MG63 (cell line): ENCODE measurements at regions not wholly inside any gene's neighbourhood (a gene's known extent, or its start where the extent isn't known, plus 50 kb on each side); places are given as distances from the start of the nearest gene placed in this dataset.

Source experiments
- DNase-seq: peaks from one replicate; pipeline ENCODE4 v3.0.0-alpha.2; 2020
- H3K27me3 ChIP-seq: fragments of 250-450 bp; sonication (Bioruptor Pico); 2 replicates; pipeline ENCODE4 v1.5.1; 2020; ENCODE audit warnings: mild to moderate bottlenecking, moderate library complexity
- H3K36me3 ChIP-seq: fragments of 250-450 bp; sonication (Bioruptor Pico); 2 replicates; pipeline ENCODE4 v1.5.1; 2020; ENCODE audit warnings: mild to moderate bottlenecking, moderate library complexity
- H3K4me3 ChIP-seq: fragments of 250-450 bp; sonication (Bioruptor Pico); 2 replicates; pipeline ENCODE4 v1.5.1; 2020; ENCODE audit warnings: mild to moderate bottlenecking, moderate library complexity
- H3K9me3 ChIP-seq: fragments of 250-450 bp; sonication (Bioruptor Pico); 2 replicates; pipeline ENCODE4 v1.5.1; 2020; ENCODE audit warnings: mild to moderate bottlenecking, moderate library complexity

DNA sequence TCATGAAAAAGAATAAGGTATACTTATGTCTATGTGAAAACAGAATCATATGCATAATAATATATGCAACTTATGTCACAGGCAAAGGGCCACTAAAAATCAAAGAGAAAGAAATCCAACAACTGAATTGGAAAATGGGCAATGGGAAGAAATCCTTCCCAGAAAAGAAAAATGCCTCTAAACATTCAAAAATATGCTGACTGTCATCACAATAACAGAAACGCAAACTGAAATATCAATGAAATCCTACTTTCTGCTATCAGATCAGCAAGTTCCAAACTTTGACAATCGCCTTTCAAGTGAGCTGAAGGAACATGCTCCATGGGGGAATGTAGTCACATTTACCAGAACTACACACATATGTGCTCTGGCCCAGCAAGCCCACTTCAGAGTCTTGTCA lies 99.4 kb upstream of the KLF13 start:
- Histone ChIP-seq H3K27me3 (no peaks in the 10 kb centered on the region), H3K9me3 (no peaks in the 10 kb centered on the region), H3K4me3 (no peak overlapping the region), H3K36me3 (no peaks in the 10 kb centered on the region)
- DNase-seq = no peak

DNA sequence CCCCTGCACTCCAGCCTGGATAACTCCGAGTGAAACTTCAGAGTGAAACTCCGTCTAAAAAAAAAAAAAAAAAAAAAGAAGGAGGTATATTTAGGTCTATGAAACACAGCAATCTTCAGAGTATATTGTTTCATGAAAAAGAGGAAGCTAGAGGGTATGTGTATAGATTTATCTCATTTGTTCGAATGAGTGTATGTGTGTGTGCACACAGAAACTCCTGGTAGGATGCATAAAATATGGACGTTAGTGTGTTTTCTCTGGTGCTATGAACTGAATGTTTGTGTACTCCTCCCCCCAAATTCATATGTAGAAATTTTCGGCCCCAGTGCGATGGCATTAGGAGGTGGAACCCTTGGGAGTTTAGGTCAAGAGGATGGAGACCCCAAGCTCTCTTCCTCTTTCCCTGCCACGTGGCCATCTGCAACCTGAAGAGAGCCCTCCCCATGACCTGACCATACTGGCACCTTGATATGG lies 98.6 kb upstream of the KLF13 start:
- H3K4me3 ChIP-seq = no peak overlapping the region

DNA sequence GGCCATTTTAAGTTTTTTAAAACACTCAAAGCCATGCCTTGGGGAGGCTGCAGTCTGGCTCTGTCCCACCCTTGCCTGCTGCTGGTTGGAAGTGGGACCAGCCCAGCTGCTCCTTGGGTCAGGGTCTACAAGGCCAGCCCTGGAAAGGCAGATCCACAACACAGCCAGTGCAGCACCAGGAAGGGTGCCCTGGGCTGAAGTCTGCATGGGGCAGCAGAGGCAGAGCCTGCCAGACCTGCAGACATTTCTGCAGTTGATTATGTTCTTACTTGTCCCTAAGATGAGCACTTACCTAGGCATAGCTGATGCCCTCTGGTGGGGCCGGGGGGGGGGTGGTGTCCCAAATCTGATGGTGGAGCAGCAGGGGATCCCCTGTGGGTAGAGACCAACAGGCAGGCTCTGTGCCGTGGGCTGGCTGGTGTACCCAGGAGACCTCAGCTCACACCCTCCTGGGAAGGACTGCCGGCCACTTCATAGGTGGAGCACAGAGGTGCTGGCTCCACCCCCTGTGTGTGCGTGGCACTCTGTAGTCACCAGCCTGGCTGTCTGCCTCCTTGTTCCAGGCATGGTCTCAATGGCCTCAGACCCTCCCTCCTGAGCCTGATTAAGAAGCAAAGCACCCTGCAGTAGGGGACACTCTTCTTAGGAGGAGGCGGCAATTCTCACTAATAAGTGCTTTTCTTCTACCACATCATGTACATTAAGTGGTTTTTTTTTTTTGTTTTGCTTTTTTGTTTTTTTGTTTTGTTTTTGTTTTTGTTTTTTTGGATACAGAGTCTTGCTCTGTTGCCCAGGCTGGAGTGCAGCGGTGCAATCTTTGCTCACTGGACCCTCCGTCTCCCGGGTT lies 97.4 kb upstream of the KLF13 start:
- DNase-seq = no peak
- Histone ChIP-seq H3K27me3 (no peaks in the 10 kb centered on the region), H3K36me3 (no peaks in the 10 kb centered on the region), H3K4me3 (no peak overlapping the region), H3K9me3 (no peaks in the 10 kb centered on the region)

More for the DNA sequence above, 98.6 kb upstream of the KLF13 start:
- no peaks in the 10 kb centered on the region for H3K9me3 ChIP-seq
- no peak for DNase-seq
- no peaks in the 10 kb centered on the region for H3K36me3 ChIP-seq
- H3K27me3 ChIP-seq = no peaks in the 10 kb centered on the region

DNA sequence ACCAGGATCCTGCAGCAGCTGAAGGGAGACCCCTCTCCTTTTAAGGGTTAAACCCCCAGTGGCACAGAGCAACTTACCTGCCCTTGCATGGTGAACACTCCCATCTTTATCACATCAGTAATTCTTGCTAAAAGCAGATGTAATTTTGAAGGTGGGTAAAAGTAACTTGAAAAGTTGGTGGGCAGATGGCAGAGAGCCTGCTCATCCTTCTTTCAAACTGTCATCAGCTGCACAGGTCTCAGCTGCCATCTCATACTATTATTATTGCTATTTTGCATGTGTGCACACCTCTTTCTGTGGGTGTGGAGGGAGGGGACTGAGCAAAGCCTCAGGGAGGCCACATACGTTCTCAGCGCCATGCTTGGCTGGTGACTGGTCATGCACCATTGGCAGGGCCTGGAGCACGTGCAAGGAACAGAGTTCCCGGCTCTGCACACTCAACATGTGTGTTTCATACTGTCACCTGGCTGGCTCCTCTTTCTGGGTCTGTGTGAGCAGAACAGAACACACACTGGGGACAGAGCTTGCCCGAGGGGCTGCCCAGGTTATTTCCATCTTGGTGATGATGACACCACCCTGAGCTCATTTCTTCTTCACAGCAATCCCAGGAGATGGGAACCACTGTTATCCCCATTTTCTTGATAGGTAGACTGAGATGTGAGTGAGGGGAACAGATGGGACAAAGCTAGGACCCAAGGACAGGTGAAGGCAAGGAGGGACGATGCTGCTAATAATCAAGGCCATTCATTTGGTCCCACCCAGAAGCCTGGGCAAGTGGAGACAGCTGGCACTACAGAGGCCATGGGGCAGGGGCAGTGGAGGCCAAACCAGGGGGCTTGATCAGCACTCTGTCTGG lies 95.8 kb upstream of the KLF13 start:
- H3K36me3 ChIP-seq = no peaks in the 10 kb centered on the region
- no peak for DNase-seq
- no peaks in the 10 kb centered on the region for H3K27me3 ChIP-seq
- H3K9me3 ChIP-seq = no peaks in the 10 kb centered on the region
- no peak overlapping the region for H3K4me3 ChIP-seq

DNA sequence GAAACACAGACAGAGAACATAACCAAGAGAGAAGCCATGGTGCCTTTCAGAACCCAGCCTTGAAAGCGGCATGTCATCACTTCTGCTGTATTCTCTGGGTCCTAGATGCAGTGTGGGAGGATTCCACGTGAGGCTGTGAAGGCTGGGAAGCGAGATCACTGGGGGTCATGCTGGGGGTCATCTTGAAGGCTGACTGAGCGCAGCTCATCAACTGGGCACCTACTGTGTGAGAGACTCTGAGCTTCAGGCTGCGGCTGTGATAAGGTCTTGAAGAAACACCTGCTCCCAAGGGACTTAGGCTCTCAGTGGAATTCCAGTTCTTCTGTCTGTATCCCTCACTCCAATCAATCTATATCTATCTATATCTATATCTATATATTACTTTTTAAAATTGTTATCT lies 91.8 kb upstream of the KLF13 start:
- H3K4me3 ChIP-seq = no peak overlapping the region
- no peaks in the 10 kb centered on the region for H3K9me3 ChIP-seq
- no peaks in the 10 kb centered on the region for H3K36me3 ChIP-seq
- no peaks in the 10 kb centered on the region for H3K27me3 ChIP-seq
- DNase-seq = no peak

DNA sequence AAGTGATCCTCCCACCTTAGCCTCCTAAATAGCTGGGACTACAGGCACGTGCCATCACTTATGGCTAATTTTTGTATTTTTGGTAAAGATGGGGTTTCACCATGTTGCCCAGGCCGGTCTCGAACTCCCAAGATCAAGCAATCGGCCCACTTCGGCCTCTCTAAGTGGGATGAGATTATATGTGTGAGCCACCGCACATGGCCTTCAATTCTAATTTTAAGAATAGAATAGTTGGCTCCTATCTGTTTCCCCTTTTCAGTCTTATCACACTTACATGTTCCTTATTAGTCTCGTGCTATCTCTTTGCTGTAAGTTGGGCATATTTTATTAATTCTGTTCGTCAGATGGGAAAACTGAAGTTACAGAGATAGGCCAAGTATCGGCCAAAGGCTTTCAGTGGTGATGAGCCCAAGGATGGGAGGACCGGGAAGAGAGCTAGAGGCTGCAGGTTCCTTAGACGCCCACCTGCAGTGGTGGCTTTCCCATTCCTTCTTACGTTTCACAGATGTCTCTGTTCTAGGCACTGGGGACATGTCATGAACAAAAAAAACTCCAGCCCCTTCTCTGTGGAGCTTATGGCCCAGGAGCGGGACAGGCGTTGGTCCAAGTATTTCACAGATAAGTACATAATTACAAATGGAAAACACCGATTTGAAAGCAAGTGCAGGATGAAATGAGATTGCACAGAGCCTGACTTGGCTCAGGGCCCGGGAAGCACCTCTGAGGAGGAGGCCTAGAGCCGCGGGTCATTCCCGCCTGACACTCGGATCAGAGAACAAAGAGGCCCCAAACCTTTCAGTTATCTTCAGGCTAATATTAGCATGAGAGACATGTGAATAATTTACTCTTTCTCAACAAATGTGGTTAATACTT lies 91.1 kb upstream of the KLF13 start:
- DNase-seq = no peak
- Histone ChIP-seq H3K27me3 (no peaks in the 10 kb centered on the region), H3K36me3 (no peaks in the 10 kb centered on the region), H3K9me3 (no peaks in the 10 kb centered on the region), H3K4me3 (no peak overlapping the region)

DNA sequence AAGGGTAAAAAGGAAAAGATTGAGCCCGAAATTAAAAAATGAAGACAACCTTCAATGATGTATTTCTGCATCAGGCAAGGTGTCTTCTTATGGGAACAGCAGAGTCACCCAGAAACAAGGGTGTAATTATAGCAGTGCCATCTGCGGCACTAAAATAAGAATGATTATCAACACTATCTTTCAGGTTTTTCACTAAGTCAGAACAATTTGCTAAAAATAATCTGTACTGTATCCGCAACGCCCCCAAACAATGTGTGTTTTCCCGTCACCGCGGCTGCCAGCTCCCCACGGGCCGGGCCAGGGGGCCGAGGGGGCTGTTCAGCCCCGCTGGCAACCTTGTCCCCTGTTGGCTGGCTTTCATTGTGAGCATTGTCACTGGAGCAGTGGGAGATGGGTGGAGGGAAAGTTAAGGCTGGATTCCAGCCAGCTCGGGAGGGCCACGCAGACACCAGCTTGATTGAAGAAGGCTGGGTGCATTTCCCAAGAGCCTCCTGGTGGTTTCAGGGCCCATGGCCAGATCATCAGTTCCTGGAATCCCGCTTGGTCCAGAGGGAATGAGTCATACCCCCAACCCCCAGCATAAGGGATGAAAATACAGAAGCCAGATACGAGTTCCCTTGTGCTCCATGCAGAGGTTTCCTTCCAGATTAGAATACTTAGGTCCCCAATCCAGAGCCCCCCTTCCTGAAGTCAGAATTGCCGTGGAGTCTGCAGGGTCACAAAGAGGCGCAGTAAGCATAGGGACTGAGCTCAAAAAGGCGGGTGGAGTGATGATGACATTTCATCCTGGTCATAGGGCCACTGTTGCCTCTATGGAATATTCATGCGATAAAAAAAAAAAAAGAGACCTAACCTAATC lies 90.2 kb upstream of the KLF13 start:
- no peak overlapping the region for H3K4me3 ChIP-seq

DNA sequence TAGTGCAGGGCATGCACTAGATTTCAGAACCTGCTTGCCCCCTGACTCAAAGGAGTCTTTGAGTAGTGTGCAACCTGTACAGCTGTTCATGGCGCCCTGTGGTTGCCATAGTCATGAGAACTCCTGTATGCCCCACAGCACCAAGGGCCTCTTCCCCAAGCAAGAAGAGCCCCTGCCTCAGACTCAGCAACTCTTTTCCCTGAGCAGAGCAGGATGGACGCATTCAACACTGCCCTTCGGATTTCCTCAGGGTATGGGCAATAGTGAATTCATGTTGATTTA lies 89.7 kb upstream of the KLF13 start:
- no peaks in the 10 kb centered on the region for H3K27me3 ChIP-seq
- H3K9me3 ChIP-seq = no peaks in the 10 kb centered on the region
- DNase-seq = no peak
- H3K4me3 ChIP-seq = no peak overlapping the region
- no peaks in the 10 kb centered on the region for H3K36me3 ChIP-seq

More for the DNA sequence above, 90.2 kb upstream of the KLF13 start:
- DNase-seq = peak; percentile 80
- H3K36me3 ChIP-seq = no peaks in the 10 kb centered on the region
- H3K9me3 ChIP-seq = no peaks in the 10 kb centered on the region
- H3K27me3 ChIP-seq = no peaks in the 10 kb centered on the region

DNA sequence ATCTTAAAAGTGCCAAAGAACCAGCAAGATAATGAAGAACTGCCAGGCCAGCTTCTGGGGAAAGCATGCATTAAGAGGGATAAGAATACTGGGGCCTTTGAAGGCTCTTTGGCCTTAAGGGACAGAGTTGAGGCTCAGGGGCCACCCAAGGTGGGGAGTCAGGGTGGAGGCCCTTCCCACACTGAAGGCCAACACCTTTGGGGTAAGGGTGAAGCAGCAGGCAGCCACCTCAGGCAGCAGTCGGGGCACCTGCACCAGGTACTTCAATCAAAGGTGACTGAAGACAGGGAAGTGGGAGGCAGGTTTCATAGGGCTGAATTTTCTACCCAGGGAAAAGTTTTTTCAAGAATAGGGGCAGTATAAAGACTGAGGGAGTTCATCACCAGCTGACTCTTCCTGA lies 87.7 kb upstream of the KLF13 start:
- DNase-seq = no peak
- Histone ChIP-seq H3K36me3 (no peaks in the 10 kb centered on the region), H3K27me3 (no peaks in the 10 kb centered on the region), H3K9me3 (no peaks in the 10 kb centered on the region), H3K4me3 (no peak overlapping the region)

DNA sequence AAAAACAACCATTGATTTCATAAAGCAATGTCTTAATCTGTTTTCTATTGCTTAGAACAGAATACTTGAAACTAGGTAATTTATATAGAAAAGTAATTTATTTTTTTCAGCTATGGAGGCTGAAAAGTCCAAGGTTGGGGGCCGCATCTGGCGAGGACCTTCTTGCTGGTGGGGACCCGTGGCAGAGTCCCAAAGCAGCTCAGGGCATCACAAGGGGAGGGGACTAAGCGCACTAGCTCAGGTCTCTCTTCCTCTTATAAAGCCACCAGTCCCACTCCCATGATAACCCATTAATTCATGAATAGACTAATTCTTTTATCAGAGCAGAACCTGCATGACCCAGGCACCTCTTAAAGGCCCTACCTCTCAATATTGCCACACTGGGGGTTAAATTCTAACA lies 87.2 kb upstream of the KLF13 start:
- Histone ChIP-seq H3K4me3 (no peak overlapping the region), H3K36me3 (no peaks in the 10 kb centered on the region), H3K27me3 (no peaks in the 10 kb centered on the region), H3K9me3 (no peaks in the 10 kb centered on the region)
- no peak for DNase-seq

DNA sequence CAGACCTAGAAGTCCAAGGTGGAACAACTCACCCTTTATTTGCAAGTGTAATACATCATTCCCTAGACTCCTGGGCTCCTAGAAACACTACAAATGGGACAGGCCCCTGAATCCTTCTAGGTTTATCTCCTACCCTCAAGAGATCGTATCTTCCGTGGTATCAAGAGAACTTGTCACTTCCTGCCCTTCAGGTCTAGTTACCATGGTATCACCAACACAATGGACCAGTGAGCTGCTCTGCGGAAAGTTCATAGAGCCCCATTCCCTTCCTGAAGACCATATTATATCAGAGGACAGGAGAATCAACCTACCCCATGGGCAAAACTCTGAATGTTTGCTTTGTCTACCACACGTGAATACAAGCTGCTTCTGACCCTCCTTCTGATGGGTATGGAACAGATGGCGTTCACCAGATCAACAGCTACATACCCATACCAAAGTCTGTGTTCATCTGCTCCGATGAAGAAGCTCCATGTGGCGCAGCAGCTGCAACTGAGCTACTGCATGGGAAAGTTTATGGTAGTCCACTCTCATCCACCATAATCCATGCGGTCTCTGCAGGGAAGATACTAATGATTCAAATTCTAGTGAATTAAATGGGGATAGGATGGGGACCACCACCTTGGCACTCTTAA lies 84.6 kb upstream of the KLF13 start:
- Histone ChIP-seq H3K9me3 (no peaks in the 10 kb centered on the region), H3K36me3 (no peaks in the 10 kb centered on the region), H3K4me3 (no peak overlapping the region), H3K27me3 (no peaks in the 10 kb centered on the region)
- DNase-seq = no peak

DNA sequence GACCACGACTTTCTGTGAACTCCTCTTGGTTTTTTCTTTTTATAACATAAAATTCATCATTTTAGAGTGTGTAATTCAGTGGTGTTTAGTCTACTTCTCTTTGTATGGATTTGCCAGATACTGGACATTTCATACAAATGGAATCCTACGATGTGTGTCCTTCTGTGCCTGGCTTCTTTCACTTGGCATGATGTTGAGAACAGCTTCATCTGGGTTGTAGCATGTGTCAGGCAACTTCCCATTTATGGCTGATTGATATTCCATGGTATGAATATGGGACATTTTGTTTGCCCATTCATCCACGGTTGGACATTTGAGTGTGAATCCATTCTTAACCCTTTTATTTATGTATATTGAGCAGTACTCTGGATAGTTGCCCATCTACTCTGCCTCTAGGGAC lies 82.7 kb upstream of the KLF13 start:
- H3K27me3 ChIP-seq = no peaks in the 10 kb centered on the region
- no peaks in the 10 kb centered on the region for H3K36me3 ChIP-seq

DNA sequence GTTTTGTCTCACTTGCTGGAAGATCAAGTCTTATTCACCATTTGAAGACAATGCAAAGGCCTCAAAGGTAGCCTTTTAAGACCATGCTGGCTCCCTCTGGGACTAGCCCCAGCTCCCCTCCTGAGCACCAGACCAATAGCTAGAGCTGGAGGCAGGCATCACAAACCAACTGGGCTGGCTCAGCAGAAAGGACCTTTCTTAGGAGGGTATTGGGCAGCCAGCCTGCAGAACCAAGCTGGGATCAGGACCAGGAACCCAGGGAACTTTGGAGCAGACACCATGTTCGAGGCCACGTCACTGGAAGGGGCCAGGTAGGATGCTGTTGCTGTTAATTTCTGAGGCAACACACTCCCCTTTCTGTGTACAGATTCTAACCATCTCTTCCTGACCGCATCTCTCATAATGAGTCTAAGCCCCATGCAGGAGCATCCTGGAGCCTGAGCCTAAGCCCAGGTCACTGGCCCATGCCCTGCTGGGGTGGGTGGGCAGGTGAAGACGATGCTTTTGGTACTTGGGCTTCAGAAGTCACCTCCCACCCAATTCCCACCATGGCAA lies 81.4 kb upstream of the KLF13 start:
- Histone ChIP-seq H3K9me3 (no peaks in the 10 kb centered on the region), H3K36me3 (no peaks in the 10 kb centered on the region), H3K27me3 (no peaks in the 10 kb centered on the region), H3K4me3 (no peak overlapping the region)
- DNase-seq = no peak

More for the DNA sequence above, 82.7 kb upstream of the KLF13 start:
- Histone ChIP-seq H3K9me3 (no peaks in the 10 kb centered on the region), H3K4me3 (no peak overlapping the region)
- DNase-seq = no peak

DNA sequence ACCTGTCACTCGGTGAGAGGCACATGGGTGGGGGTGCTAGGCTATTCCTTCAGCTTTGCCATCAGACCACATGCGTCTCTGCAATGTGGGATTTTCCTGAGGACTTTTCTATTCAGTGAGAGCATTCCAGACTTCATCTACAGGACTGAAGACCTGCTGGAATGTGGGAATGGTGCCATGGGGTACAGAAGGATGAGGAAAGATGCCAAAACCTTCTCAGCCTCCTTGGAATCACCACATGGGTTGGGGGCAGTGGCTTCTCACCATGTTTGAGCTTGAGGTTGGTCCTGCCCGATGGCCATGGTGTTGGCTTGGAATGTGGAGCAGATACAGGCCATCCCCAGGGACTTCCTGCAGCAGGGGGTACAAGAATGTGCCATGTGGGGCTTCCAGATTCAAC lies 80.9 kb upstream of the KLF13 start:
- H3K9me3 ChIP-seq = no peaks in the 10 kb centered on the region
- no peak overlapping the region for H3K4me3 ChIP-seq
- no peak for DNase-seq
- no peaks in the 10 kb centered on the region for H3K36me3 ChIP-seq
- H3K27me3 ChIP-seq = no peaks in the 10 kb centered on the region

DNA sequence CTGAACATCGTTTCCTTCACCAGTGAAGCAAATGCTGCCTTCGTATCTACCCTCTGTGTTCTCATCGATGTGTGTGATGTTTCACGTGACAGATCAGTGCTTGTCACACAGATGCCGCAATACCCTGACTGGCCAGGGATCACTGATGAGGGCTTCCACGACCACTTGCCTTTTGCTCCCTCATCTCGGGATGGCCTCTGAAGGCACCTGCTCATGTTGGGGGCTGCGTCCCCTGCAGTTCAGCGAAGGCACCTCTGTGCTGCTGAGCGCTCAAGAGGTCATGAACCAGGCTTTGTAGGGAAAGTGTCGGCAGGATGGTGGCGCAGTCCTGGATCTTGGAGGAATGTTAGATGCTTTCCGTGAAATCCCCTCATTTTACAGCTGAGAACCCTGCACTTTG lies 79.2 kb upstream of the KLF13 start:
- H3K9me3 ChIP-seq = no peaks in the 10 kb centered on the region
- H3K27me3 ChIP-seq = no peaks in the 10 kb centered on the region
- no peak for DNase-seq
- no peaks in the 10 kb centered on the region for H3K36me3 ChIP-seq
- H3K4me3 ChIP-seq = no peak overlapping the region

DNA sequence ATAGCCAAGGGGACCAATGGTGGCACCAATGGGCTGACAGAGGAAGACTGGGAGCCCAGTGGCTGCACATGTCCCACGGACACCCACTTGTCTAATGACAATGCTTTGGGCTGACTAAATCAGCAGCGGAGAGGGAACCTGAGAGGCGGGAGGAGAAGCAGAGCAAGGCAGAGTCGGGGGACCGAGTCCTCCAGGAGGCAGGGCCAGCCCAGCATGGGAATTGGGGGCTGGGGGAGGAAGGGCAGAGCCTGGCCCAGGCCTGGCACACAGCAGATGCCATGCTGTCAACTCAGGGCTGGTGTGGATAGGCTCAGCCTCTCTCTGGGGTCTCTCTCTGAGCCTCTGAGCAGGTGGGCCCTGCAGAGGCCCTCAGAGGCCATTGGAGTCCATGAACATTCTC lies 78.4 kb upstream of the KLF13 start:
- no peak for DNase-seq
- no peak overlapping the region for H3K4me3 ChIP-seq
- no peaks in the 10 kb centered on the region for H3K9me3 ChIP-seq
- no peaks in the 10 kb centered on the region for H3K36me3 ChIP-seq
- H3K27me3 ChIP-seq = no peaks in the 10 kb centered on the region
